ENCODE measurements at regions not wholly inside any gene's neighbourhood (a gene's known extent, or its start where the extent isn't known, plus 50 kb on each side); places are given as distances from the start of the nearest gene placed in this dataset.
"Not testable (repeated sequence)": the region's sequence is repeated elsewhere in the genome, so short reads cannot be mapped to it uniquely, and the experiment has no call there.

DNA sequence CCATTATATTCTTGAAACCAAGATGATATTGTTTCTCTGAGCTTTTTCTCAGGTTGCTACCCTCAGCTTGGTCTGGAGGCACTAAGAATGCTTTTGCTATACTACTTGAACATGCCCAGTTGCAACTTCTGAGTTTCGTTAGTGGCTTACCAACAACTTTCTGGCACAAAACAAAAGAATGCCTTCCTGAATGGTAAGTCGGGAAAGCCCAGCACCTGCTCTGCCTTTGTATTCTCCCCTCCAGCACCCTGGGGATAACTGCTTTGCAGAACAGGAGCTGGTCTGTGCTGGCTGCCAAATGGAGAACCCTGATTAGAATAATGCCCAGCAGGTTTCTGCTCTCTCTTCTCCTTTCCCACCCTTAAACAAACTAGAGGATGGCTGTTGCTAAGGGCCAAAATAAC, 149.3 kb downstream of the TGFB2 start:
- DNase-seq: no peak

DNA sequence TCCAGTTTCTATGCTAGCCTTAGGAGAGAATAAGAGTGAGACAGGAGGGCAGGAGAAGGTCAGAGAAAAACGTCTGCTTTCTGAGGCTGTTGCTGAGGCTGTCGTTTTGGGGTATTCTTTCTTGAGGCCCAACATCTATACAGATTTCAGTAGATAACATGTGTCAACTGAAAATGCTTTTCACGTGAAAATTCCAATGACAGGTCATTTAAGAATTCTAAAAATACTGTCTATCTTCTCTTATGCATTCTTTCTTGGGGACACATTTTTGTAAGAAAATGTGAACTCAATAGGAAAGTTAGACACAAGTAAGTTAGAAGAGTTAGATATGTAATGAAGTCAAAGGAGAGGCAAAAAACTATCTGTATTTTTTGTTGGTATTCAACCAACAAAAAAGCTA, 150.8 kb downstream of the TGFB2 start:
- no peak for DNase-seq

- DNase-seq: no peak
Measured at GRCh38 chr1:218496561-218496960, 151.4 kb downstream of the TGFB2 start.

DNA sequence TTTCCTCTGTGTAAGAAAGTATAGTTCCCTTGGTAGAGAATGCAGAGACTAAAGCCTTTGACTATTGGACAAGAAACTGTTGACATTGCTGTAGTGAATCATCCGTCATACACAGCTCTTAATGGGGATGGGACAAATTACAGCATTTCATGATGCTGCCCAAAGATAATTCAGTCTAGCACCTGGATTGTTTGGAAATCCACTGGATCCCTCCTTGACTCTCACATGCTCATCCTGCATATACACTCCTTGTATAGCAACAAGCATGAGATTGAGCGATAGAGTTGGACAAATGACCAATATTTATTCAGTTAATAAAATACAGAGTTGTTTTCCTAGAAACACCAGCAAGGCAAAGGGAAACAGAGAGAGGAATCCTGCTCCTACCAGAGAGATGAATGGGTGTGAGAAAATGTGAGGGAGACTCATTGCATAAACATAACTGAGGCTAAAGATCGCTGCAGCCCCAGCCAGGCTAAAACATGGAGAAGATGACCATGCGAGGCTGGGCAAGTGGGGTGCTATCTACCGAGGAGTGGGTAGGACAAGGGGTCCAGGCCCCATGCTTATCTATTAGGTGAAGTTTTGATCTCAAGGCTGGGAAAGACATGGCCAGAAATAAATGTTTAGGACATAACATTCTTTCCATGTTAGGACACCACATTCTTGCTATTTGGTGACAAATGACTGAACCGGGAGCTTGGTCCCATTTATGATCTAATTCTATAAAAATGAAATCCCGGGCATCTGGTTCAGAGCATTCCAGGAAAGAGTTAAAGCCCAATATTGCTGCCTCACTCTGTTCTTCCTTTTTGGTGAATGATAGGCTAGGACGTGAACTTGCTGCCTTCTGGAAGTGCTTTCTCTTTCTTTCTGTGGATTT, 153.2 kb downstream of the TGFB2 start:
- DNase-seq: no peak

DNA sequence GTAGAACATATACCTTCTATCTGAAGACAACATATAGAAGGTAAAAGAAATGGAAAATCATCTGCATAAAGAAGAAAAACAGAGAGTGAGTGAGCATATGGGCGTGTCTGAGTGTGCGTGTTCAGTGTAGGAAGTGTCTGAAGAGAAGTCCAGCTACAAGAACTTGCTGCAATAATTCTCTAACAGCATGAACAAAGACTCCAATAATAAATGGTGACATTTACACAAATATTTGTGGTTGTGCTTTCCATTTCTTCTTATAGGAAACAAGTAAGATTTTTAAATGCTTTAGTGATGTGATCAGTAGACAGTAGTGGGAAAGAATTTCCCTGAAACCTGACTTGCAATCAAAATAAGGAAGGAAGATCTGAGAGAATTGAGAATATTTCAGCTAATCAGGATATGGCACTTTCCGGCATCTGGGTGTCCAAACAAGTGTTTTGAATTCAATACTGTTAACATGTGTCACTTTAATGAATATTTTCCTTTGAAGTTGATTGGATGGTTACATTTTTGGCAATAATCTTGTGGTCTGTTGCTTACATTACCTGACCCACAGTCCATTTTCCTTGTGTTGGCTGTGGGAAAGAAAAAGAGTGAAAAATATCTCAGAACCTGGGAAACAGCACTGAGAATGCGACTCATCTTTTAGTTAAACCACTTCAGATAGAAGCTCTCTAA, 154.0 kb downstream of the TGFB2 start:
- DNase-seq: no peak

- no peak for DNase-seq
Measured at GRCh38 chr1:218499911-218500310, 154.8 kb downstream of the TGFB2 start.

- no peak for DNase-seq
Measured at GRCh38 chr1:218501161-218501560, 156.0 kb downstream of the TGFB2 start.

- no peak for DNase-seq
Measured at GRCh38 chr1:218502383-218502782, 157.2 kb downstream of the TGFB2 start.

- no peak for DNase-seq
Measured at GRCh38 chr1:218503102-218503501, 158.0 kb downstream of the TGFB2 start.

DNA sequence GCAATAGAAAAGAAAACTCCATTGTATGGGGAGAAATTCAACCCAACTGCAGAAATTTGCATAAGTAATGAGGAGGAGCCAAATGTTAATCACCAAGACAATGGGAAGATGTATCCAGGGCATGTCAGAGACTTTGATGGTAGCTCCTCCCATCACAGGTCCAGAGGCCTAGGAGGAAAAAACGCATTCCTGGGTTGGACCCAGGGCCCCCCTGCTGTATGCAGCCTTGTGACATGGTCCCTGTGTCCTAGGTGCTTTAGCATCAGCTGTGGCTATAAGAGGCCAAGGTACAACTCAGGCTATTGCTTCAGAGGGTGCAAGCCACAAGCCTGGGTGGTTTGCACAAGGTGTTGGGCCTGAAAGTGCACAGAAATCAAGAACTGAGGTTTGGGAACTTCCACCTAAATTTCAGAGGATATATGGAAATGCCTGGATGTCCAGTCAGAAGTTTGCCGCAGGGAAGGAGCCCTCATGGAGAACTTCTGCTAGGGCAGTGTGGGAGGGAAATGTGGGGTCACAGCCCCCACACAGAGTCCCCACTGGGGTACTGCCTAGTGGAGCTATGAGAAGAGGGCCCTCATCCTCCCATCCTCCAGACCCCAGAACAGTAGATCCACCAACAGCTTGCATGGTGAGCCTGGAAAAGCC, 162.3 kb downstream of the TGFB2 start:
- DNase-seq: no peak

DNA sequence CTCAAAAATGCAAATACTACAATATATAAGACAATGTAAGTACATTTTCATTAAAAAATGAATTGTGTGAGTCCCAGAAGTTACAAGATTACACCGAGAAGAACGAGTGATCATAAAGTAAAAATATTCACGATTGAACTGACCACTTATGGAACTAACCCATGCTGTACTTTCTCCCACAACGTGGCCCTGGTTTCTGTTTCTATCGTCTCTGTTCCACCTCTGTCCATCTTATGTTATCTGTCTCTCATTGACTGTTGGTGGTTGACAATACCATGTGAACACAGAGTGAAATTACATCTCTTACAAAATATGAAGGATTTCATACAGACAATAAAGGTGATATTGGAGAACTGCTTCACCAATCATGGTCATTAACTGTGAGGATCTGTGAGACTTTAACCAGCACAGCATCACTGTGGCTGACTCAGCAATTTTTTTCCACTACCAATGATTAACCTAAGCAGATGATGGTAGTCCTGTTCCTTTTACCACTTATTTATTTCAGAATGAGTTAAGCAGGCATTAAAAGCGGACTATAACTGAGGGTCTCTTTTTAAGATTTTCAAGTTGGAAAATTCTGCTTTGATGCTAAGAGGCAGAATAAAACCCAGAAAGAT, 165.1 kb downstream of the TGFB2 start:
- DNase-seq: no peak

GRCh38 chr1:218513328-218513727, 168.2 kb downstream of the TGFB2 start:
- DNase-seq: no peak

GRCh38 chr1:218514689-218515088, 169.6 kb downstream of the TGFB2 start:
- DNase-seq: no peak

- no peak for DNase-seq
Measured at GRCh38 chr1:218516526-218516925, 171.4 kb downstream of the TGFB2 start.

DNA sequence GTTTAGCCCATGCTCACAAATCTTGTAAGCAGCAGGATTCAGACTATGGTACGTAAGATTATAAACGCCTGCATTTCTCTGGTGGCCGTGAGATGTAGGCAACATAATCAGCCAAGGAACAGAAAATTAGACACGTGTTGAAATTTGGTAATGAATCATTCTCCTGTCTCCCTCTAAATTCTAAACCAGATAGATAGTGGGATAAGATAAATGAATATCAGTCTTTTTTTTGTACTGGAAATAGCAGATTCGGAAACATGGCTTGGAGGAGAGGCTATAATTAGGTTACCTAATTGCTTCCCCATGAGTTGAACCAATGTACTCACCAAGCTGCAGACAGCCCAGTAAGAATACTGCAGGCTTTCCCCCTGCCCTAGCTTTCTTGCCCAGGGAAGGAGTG, 172.3 kb downstream of the TGFB2 start:
- DNase-seq: no peak

- no peak for DNase-seq
Measured at GRCh38 chr1:218518216-218518740, 173.1 kb downstream of the TGFB2 start.

GRCh38 chr1:218520646-218521045, 175.5 kb downstream of the TGFB2 start:
- DNase-seq: not testable (repeated sequence)

DNA sequence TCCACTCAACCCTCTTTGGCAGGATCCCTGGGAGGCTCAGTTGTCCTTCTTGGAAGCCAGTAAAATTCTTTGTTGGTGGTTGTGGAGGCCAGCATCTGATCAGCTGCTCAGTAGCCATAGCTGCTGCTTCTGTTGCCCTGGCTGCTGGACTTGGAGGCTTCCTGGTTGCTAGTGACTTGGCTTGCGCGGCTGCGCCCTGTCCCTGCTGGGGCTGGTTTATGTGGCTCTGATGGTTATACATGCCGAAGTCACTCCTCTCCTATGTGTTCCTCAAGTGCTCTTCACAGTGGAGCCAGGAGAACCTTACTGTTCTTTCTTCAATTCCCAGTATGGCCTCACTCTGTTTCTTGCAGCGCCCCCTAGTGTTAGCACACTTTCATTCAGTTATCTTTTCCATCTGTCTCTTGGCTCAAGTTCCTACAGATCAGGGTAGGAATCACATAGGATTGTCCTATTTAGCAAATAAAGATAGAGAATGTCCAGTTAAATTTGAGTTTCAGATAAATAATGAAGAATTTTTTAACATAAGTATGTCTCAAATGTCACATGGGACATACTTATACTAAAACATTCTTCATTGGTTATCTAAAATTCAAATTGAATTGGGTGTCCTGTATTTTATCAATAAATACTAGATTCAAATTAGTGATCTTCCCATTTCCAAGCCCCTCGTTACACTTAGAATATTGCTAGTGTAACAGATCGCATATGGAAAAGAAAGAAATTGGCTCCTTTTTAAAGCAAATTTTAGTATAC, 176.5 kb downstream of the TGFB2 start:
- peak; percentile 9 to 29 for DNase-seq

DNA sequence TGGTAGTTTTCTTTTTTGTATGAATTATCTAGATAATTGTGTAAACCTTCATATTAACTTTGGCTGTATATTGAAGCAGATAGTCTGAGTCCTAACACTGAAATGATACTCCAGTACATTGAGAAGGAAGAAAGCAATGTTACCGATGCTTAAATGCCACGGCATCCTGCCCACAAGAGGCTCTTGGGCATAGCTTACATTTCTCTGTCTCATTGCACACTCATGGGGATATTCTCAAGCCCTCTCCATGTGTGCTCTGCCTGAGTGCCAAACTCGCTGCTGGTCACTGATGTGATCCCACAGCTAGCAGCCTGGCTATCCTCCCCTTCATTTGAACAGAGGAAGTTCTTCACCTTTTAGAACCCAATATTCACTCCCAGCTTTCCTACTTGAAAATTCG, 179.4 kb downstream of the TGFB2 start:
- no peak for DNase-seq

DNA sequence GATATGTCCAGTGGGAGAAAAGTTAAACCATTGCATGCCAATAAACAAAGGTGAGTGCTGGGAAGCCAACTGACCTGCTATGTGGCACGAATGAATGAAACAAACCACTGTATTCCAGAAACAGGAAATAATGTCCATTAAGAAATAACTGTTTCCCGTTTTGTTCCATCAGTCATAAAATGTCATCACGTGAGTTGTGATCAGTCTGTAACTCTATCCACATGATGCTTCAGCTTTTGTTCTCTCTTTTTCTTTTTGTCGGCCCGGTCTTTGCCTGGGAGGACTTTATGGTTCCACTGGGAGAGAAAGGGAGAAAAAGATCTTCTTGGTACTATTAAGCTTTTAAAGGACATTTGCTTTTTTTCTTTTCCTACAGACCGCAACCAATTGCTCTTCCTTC, 179.9 kb downstream of the TGFB2 start:
- no peak for DNase-seq

GRCh38 chr1:218525451-218526197, 180.5 kb downstream of the TGFB2 start:
- no peak for DNase-seq

GRCh38 chr1:218526198-218526580, 181.1 kb downstream of the TGFB2 start:
- no peak for DNase-seq
